CD14-positive monocyte (primary cell): ENCODE measurements at regions not wholly inside any gene's neighbourhood (a gene's known extent, or its start where the extent isn't known, plus 50 kb on each side); places are given as distances from the start of the nearest gene placed in this dataset.
"Not testable (repeated sequence)": the region's sequence is repeated elsewhere in the genome, so short reads cannot be mapped to it uniquely, and the experiment has no call there.

Experiments used
- DNase-seq, 3 donors: peaks; one replicate each; pipeline ENCODE4 v3.0.0-alpha.2; 2011 to 2022
- H2AFZ ChIP-seq: 2 replicates; pipeline ENCODE4 v1.6.0; 2012; ENCODE audit warnings: mild to moderate bottlenecking, low read depth, low read length, inconsistent platforms; ENCODE audit not compliant: insufficient read depth, poor library complexity, severe bottlenecking
- H3K27ac ChIP-seq, 2 donors: 1 replicate in 1 of 2; 2 replicates in 1 of 2; pipeline ENCODE4 v1.5.1; 2012 to 2013; ENCODE audit warnings: low read length in 2 of 2, control low read depth in 1 of 2, inconsistent platforms in 1 of 2, low read depth in 1 of 2, mild to moderate bottlenecking in 1 of 2
- H3K27me3 ChIP-seq, 2 donors: one replicate each; pipeline versions ENCODE4 v1.6.0 to v1.6.1; 2011 to 2013; ENCODE audit warnings: low read length in 2 of 2; ENCODE audit not compliant: control insufficient read depth in 2 of 2, insufficient read depth in 2 of 2
- H3K36me3 ChIP-seq, 2 donors: replicated peaks in 1 of 2; 1 replicate in 1 of 2; 2 replicates in 1 of 2; pipeline versions ENCODE4 v1.5.1 to v1.6.1; 2012 to 2013; ENCODE audit warnings: low read length in 2 of 2, control low read depth in 1 of 2, inconsistent platforms in 1 of 2, mild to moderate bottlenecking in 1 of 2; ENCODE audit not compliant: insufficient read depth in 2 of 2, control insufficient read depth in 1 of 2
- H3K4me1 ChIP-seq, 2 donors: 1 replicate in 1 of 2; 2 replicates in 1 of 2; pipeline versions ENCODE4 v1.5.1 to v1.6.1; 2012 to 2013; ENCODE audit warnings: low read length in 2 of 2, control low read depth in 1 of 2, inconsistent platforms in 1 of 2, mild to moderate bottlenecking in 1 of 2, moderate library complexity in 1 of 2; ENCODE audit not compliant: insufficient read depth in 2 of 2, control insufficient read depth in 1 of 2
- H3K4me2 ChIP-seq: replicated peaks from 2 replicates; pipeline ENCODE3; 2012; ENCODE audit warnings: low read length, moderate library complexity, mild to moderate bottlenecking; ENCODE audit not compliant: poor library complexity, severe bottlenecking; ENCODE audit errors: extremely low read depth
- H3K4me3 ChIP-seq, 3 experiments: fragments of 200-600 bp in 1 of 3; sonication (generic) in 1 of 3; replicated peaks in 1 of 3; 1 replicate in 2 of 3; 2 replicates in 1 of 3; pipeline ENCODE4 v1.5.1; 2011 to 2013; ENCODE audit warnings: low read length in 3 of 3, mild to moderate bottlenecking in 3 of 3, control low read depth in 2 of 3, low read depth in 2 of 3, inconsistent platforms in 1 of 3, moderate library complexity in 1 of 3
- H3K79me2 ChIP-seq: 2 replicates; pipeline ENCODE4 v1.6.0; 2012; ENCODE audit warnings: mild to moderate bottlenecking, control low read depth, inconsistent platforms, low read length, moderate library complexity; ENCODE audit not compliant: insufficient read depth
- H3K9ac ChIP-seq: 2 replicates; pipeline ENCODE4 v1.6.0; 2017; ENCODE audit warnings: low read length, mild to moderate bottlenecking; ENCODE audit not compliant: insufficient read depth, poor library complexity, severe bottlenecking
- H3K9me3 ChIP-seq, 2 donors: replicated peaks in 1 of 2; 1 replicate in 1 of 2; 2 replicates in 1 of 2; pipeline versions ENCODE4 v1.5.1 to v1.6.1; 2012 to 2013; ENCODE audit warnings: low read length in 2 of 2, control low read depth in 1 of 2; ENCODE audit not compliant: control insufficient read depth in 1 of 2, insufficient read depth in 1 of 2
- H4K20me1 ChIP-seq: 2 replicates; pipeline ENCODE4 v1.6.0; 2012; ENCODE audit warnings: mild to moderate bottlenecking, low read length, control low read depth, moderate library complexity; ENCODE audit not compliant: insufficient read depth
- H3K27ac Mint-ChIP-seq, 7 donors: one replicate each; pipeline ENCODE4 v1.8.0; 2020; ENCODE audit warnings: mild to moderate bottlenecking in 7 of 7, mixed read lengths in 7 of 7, moderate library complexity in 6 of 7, inconsistent platforms in 2 of 7
- H3K27me3 Mint-ChIP-seq, 3 donors: one replicate each; pipeline ENCODE4 v1.8.0; 2021 to 2022; ENCODE audit warnings: low read depth in 3 of 3, mild to moderate bottlenecking in 3 of 3, mixed read lengths in 3 of 3, moderate library complexity in 3 of 3, inconsistent platforms in 1 of 3
- H3K36me3 Mint-ChIP-seq, 2 donors: one replicate each; pipeline ENCODE4 v1.8.0; 2020; ENCODE audit warnings: mixed read lengths in 2 of 2, inconsistent platforms in 1 of 2, mild to moderate bottlenecking in 1 of 2
- H3K4me1 Mint-ChIP-seq: one replicate; pipeline ENCODE4 v1.8.0; 2020; ENCODE audit warnings: mild to moderate bottlenecking, mixed read lengths
- H3K4me3 Mint-ChIP-seq, 2 donors: one replicate each; pipeline ENCODE4 v1.8.0; 2020; ENCODE audit warnings: mild to moderate bottlenecking in 2 of 2, mixed read lengths in 2 of 2, moderate library complexity in 1 of 2
- H3K9me3 Mint-ChIP-seq, 7 donors: one replicate each; pipeline ENCODE4 v1.8.0; 2020 to 2022; ENCODE audit warnings: mixed read lengths in 7 of 7, mild to moderate bottlenecking in 6 of 7, moderate library complexity in 6 of 7, inconsistent platforms in 2 of 7
- CTCF ChIP-seq: fragments of 200-600 bp; IDR thresholded peaks from one replicate; pipeline ENCODE4 v1.8.0; 2022; ENCODE audit warnings: antibody characterized with exemption, mild to moderate bottlenecking
- WGBS: methylation state at CpG from one replicate; pipeline ENCODE4 v1.1.5; 2013; ENCODE audit warnings: missing lambda C conversion rate; ENCODE audit not compliant: insufficient coverage; 5-methylcytosine and 5-hydroxymethylcytosine counted together
- intact Hi-C, 2 donors: fragments of 100-400 bp; cut with micrococcal nuclease; formaldehyde crosslinking; loops; one replicate each; pipeline versions ENCODE4 v1.15.0 to v1.15.1; 2023

- no peak overlapping the region for H3K4me3 Mint-ChIP-seq
- peaks cover 0 to 2% (median 1%) of the 10 kb centered on the region in 3 donors for H3K27me3 Mint-ChIP-seq
- no peak overlapping the region for H3K27ac Mint-ChIP-seq
- no peak overlapping the region for H3K4me3 ChIP-seq
- no peak overlapping the region for H3K27ac ChIP-seq
- H2AFZ ChIP-seq = no peak overlapping the region
- no peaks in the 10 kb centered on the region for H3K79me2 ChIP-seq
- WGBS = no CpG with 5 or more reads among the region's 2 CpGs
- DNase-seq = no peak
- TF ChIP-seq CTCF = no peak
- no peaks in the 10 kb centered on the region for H3K36me3 ChIP-seq
- no peaks in the 10 kb centered on the region for H3K4me1 ChIP-seq
- no peaks in the 10 kb centered on the region for H3K27me3 ChIP-seq
- H3K4me2 ChIP-seq = no peak overlapping the region
- H3K4me1 Mint-ChIP-seq = no peaks in the 10 kb centered on the region
- H4K20me1 ChIP-seq = no peaks in the 10 kb centered on the region
- intact Hi-C loops = no loop called here
- peaks cover 11 to 42% (median 19%) of the 10 kb centered on the region in 7 donors for H3K9me3 Mint-ChIP-seq
- H3K9ac ChIP-seq = no peak overlapping the region
- no peaks in the 10 kb centered on the region for H3K36me3 Mint-ChIP-seq
- H3K9me3 ChIP-seq = peaks cover 20 to 26% of the 10 kb centered on the region in 2 donors
Measured at GRCh38 chr6:121635355-121635754, 199.9 kb downstream of the GJA1 start.

- H3K36me3 ChIP-seq, intact Hi-C loops, H3K4me3 Mint-ChIP-seq: not testable (repeated sequence)
Measured at GRCh38 chr6:121636217-121636616, 200.8 kb downstream of the GJA1 start.

More at GRCh38 chr6:121636217-121636616, 200.8 kb downstream of the GJA1 start:
- H3K9me3 ChIP-seq = peaks cover 20 to 26% of the 10 kb centered on the region in 2 donors
- not testable (repeated sequence) for H3K9ac ChIP-seq, H2AFZ ChIP-seq, H3K4me1 ChIP-seq, H3K36me3 Mint-ChIP-seq, H3K79me2 ChIP-seq, H3K27me3 ChIP-seq, H3K4me2 ChIP-seq, H3K4me3 ChIP-seq, H4K20me1 ChIP-seq, H3K27ac Mint-ChIP-seq, DNase-seq, H3K4me1 Mint-ChIP-seq, H3K27me3 Mint-ChIP-seq, H3K27ac ChIP-seq
- WGBS = no CpG with 5 or more reads among the region's 2 CpGs
- H3K9me3 Mint-ChIP-seq = peaks cover 11 to 37% (median 19%) of the 10 kb centered on the region in 7 donors
